HG03159 (cell line): ENCODE measurements at regions not wholly inside any gene's neighbourhood (a gene's known extent, or its start where the extent isn't known, plus 50 kb on each side); places are given as distances from the start of the nearest gene placed in this dataset.
"Not testable (repeated sequence)": the region's sequence is repeated elsewhere in the genome, so short reads cannot be mapped to it uniquely, and the experiment has no call there.

Source experiments
- ATAC-seq: cut with Tn5 transposase; IDR thresholded peaks from one replicate; pipeline ENCODE4 v1.9.1; 2021; ENCODE audit warnings: mild to moderate bottlenecking, moderate library complexity; ENCODE audit not compliant: unreplicated experiment

DNA sequence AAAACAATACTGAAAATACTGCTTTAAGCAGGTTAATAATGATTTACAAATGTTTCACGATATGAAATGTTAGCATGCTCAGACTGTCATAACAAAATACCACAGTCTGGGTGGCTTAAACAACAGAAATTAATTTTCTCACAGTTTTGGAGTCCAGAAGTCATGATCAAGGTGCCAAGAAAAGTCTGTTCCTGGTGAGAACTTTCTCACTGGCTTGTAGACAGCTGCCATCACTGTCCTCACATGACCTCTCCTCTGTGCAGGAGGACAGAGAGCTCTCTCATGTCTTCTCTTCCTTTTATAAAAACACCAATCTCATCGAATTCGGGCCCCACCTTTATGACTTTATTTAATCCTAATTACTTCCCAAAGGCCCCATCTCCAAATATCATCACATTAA lies 426.7 kb downstream of the KLHL13 start:
- ATAC-seq: no peak

DNA sequence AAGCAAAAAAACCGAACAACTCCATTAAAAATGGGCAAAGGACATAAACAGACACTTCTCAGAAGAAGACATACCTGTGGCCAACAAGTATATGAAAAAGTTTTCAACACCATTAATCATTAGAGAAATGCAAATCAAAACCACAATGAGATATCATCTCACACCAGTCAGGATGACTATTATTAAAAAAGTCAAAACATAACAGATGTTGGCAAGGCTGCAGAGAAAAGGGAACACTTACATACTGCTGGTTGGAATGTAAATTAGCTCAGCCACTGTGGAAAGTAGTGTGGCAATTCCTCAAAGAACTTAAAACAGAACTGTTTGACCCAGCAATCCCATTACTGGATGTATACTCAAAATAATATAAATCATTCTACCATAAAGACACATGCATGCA lies 436.3 kb downstream of the KLHL13 start:
- no peak for ATAC-seq

DNA sequence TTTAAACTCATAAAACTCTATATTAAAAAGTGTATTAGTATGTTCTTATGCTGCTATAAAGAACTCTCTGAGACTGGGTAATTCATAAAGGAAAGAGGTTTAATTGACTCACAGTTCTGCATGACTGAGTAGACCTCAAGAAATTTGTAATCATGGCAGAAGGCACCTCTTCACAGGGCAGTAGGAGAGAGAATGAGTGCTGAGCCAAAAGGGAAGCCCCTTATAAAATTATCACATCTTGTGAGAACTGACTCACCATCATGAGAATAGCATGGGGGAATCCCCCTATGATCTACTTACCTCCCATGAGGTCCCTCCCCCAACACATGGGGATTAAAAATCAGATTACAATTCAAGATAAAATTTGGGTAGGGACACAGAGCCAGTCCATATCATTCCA lies 463.2 kb downstream of the KLHL13 start:
- ATAC-seq: no peak

DNA sequence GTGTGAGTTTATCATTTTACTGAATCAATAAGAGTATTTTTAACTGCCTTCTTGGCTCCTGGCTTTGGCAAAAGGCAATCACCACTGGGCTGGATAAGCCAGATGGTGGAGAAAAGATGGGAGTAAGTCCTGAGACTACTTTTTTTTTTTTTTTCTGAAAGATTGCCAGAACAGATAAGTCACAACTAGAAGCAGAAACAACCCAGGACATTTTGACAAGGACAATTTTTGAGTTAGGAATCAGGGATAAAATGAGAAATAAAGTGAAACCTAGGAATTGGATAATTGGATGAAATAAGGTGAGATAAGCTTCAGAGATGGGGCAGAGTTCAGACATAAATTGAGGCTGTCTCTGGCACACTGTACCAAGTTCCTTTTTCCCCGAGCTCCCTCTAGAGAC lies 471.0 kb downstream of the KLHL13 start:
- no peak for ATAC-seq

DNA sequence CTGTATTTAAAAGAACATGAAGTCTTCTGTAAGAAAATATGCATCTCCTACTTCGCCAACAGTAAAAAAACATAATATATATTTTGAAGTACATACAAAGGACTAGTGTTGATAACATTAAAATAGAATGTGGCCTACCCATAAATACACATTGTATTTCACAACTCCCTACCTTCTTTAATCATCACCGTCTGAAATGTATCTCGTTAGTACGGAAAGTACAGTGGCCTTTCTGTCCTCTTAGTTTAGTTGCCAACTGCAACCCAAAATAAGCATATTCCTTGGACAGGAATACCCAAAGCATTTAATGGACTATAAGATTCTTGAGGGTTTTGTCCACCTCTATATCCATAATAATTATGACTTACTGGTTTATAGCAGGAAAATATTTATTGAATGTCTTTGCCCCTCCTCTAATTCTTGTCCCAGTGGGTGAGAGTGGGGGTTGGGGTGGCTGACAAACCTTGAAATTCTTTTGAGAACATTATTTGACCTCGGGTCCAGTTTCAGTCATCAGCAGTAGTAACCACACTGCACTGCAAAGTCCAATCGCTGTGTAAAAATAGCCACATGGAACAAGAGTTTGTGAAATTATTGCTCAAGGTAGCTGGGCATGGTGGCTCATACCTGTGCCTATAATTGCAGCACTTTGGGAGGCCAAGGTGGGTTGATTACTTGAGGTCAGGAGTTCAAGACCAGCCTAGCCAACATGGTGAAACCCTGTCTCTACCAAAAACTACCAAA lies 474.5 kb downstream of the KLHL13 start:
- ATAC-seq: no peak

DNA sequence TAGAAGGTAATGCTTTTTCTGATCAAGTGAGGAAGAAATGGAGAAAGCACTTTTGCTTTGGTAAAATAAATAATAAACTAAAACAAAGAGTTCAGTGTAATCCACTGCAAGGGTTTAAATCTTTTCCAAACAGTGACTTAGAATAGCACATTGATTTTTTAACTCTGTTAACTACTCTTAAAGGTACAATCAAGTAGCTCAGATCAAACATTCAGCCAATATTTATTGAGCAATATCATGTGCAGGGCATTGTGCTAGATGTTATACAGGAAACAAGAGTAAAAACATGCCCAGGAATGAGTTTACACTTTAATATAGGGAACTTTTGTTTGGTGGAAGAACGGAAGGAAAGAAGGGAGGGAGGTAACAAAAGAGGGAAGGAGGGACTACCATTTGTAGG lies 479.8 kb downstream of the KLHL13 start:
- no peak for ATAC-seq

DNA sequence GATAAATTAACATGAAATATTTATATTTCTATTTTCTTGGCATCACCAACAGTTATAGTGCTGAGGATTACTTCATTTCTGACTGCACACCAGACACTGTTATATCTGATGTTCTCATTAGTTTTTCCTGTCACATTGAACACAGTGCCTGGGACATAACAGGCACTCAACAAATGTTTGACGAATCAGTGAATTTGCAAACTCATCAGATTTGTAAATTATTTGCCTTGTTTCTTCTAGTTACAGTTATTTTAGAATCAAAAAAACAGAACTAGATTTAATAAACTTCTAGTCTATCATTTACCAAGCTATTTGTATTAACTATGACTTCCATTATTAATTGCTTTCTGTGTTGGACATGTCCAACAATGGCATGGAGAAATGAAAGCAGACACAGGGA lies 483.3 kb downstream of the KLHL13 start:
- ATAC-seq: no peak

DNA sequence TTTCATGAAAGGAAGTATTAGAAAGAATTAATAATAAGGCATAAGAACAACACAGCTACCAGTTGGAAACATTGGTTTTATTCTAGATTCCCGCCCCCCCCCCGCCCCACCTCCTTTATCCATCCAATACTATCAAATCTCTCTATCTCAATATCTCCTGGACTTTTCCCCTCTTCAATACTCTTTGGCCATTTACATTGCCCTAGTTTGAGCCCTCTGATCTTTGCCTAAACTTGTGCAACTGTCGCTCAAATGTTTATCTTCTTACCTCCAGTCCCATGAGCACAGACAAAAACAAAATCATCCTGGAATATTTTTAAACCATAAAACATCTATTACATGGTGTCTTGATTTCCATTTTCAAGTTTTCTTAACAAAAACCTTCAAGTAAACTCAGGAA lies 488.2 kb downstream of the KLHL13 start:
- ATAC-seq: no peak

DNA sequence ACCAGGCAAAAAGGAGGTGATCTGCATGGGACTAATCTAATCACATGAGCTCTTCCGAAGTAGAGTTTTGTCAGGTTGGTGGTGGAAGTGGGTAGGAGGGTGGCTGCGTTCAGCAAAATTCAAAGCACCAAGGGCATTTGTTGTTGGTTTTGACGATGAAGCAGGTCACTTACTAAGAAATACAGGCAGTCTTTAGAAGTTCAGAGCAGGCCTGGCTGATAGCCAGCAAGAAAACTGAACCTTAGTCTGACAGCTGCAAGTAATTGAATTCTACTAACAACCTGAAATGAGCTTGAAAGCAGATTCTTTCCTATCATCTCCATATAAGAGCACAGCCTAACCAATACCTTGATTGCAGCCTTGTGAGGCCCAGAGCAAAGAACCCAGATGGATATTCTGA lies 505.8 kb downstream of the KLHL13 start:
- ATAC-seq: no peak

DNA sequence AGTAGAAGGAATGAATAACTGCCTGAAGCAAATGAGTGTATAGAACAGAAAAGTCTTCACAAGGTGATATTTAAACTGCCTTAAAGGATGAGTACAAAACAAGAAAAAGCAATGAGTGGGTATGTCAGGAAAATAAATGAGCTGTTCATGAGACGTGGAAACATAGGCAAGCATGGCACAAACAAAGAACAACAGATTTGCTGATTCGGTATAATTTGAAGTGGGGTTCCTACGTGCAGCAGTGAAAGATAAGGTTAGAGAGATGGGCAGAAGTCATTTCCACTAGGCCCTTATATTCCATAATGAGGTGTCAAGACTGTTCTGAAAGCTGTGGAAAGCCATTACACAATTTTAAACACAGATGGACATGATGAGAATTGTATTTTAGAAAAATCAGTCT lies 506.6 kb downstream of the KLHL13 start:
- no peak for ATAC-seq

DNA sequence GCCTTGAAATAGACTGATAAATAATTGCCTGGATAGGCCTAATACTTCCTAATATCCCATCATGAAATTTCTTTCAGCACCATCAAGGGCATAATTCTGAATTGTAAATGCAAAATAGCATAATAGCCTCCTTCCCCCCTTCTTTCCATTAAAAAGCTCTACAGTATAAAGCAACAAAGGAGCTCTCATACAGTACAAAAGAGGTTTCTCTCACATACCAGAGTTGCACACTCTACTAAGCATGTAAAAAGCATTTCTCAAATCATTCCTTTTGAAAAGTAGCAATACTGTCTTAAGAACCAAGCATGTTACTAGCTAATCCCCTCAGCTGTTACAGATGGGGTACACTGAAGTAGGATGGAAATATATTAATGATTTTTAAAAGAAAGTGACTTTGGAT lies 509.0 kb downstream of the KLHL13 start:
- ATAC-seq: no peak

DNA sequence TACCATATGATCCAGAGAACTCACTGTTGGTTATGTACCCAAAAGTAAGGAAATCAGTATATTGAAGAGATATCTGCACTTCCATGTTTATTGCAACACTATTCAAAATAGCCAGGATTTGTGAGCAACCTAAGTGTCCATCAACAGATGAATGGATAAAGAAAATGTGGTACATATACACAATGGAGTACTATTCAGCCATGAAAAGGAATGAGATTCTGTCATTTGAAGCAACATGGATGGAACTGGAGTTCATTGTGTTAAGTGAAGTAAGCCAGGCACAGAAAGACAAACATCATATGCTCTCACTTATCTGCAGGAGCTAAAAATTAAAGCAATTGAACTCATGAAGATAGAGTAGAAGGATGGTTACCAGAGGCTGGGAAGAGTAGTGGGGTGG lies 510.5 kb downstream of the KLHL13 start:
- ATAC-seq: not testable (repeated sequence)

DNA sequence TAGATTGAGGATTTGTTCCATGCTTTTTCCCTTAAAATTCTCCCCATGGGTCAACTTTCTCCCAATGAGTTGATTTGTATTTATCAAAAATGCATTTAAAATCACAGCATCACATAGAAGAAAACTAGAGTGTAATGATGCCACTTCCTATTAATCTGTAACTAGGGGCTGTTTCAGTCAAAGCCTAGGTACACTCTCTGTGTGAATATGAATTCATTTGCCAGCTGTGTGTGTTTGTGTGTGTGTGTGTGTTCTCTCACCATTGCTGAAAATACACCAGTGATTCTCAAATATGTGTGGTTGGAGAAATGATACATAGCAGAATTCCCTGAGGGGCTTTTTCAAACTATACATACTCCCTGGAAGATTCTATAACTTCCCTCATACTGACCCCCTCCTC lies 546.5 kb downstream of the KLHL13 start:
- no peak for ATAC-seq

DNA sequence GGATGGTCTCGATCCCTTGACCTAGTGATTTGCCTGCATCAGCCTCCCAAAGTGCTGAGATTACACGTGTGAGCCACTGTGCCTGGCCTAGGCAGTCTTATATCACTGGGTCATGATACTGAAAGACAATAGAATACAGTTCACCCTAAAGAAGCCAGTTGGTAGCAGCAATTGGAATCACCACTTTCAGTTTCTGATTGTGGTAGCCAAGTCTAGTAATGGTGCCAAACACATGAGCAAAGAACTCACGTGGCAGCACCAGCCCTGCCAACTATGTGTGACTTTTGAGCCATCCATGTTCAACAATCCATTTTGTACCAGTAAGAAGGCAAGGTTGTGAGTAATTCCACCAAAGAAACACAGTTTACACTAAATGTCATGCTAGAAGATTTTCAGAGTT lies 548.4 kb downstream of the KLHL13 start:
- no peak for ATAC-seq

DNA sequence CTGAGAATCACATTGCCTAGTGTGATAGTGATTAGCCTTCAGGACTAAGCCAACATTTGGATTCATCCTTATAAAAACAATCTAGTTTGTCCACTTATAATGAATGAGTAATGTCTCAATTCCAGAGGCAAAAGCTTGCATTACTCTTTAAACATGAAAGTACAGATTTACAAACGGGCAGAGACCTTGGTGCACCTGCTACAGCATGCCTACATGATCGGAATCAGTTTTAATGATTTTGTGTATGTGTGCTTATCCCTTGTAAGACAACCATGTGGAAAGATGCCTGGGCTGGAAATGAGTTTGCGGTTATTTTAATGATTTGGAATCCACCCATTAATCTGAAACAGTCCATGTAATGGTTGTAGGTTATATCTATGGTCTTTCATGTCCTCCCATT lies 572.7 kb downstream of the KLHL13 start:
- ATAC-seq: no peak

DNA sequence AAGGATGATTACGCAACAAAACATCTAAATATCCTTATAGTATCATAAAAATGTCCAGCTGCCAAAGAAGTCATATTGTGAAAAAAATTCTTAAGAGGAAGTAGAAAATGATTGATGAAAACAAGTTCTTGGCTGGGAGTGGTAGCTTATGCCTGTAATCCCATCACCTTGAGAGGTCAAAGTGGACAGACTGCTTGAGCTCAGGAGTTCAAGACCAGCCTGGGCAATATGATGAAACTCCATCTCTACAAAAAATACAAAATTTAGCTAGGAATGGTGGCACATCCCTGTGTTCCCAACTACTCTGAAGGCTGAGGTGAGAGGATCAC lies 577.6 kb downstream of the KLHL13 start:
- no peak for ATAC-seq

DNA sequence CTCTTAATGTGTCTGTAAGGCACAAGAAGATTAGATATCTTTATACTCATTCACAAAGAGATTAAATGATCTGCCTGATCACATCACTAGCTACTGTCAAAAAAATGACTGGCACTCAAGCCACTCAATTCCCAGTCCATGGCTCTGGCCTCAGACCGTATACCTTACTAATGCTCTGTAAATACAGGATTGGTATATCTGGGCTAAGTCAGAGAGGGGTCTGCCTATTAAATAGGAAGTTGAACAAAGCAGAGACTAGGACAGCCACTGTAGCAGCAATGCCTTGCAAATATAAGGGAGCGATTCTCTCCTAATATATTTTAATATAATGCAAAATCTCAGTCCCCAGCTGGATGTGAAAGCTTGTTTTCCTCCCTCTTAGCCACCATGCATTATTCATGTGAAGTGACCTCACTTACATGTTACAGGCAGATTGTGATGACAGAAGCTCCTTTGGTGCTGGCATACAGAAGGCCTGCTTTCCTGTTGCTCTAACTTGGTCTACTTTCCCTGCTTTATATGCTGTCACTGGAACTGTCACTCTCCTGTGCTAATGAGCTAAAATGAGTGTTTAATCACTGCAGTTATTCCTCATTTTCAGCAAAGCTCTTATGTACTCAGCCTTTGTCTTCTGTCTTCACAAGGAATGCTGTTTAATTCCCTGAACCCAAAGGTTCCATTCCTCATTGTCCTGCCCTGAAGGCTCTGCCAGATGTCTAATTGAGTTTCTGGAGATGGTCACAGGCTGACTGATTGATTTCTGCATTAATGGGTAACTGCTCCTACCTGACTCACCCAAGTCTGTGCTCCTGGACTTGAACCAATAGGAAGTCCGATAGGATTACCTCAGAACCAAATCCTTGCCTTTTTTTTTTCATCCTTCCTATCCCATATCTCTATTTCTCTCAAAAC lies 578.2 kb downstream of the KLHL13 start:
- ATAC-seq: no peak

DNA sequence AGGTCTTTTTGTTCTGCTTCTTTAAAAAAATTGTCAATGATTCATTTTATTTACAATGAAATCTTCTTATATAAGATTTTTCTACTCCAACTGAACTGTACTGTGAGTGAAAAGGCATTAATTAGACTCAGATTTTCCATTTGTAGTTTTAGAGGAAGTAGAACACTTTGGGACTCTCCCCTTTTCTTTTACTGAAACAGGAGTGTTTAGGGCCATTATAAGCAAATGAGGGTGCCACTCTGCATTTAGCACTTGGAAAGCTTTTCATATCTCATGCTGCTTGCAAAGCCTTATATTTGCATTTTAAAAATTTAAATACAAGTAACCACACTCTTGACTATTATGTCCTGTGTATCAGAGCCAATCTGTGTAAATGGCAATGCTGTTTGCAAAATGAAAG lies 584.3 kb downstream of the KLHL13 start:
- no peak for ATAC-seq

DNA sequence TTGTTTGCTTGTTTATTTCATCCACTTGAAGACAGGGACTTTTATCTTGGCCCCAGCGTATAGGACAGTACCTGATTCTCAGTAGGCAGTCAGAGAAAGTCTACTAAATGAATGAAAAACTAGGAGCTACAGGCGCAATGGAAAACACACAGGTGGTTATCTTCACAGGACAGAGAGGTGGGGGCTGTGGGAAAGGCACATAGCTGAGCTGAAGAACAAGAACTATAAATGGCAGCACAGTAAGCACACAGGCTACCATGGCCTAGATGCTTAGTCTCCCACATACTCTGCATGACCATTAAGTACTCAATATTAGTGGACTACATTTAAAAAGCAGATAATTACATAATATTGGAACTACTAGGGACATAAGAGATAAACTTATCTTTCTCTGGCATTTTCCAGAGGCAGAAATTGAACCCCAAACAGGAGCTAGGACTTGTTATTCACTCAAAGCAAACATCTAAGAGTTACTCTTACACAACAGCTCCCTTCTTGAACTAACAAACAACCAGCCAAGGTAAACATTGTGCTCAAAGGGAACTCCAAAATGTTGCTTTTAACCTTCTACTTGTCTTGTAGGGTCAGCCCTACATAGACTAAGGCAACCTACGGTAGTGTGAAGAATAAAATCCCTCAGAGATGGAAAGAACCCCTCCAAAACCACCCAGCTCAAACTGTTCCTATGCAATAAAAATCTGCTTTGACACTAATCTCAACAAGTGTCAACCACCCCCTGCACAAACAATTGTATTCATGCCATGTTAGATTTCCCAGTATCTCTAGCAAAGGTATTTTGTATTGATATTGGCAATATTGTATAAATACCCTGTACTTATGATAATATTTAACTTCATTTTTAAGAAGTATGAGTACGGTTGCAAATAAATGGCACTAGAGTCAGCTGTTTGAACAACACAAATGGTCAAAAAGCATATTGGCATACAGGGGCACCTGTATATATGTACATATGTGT lies 593.6 kb downstream of the KLHL13 start:
- no peak for ATAC-seq

DNA sequence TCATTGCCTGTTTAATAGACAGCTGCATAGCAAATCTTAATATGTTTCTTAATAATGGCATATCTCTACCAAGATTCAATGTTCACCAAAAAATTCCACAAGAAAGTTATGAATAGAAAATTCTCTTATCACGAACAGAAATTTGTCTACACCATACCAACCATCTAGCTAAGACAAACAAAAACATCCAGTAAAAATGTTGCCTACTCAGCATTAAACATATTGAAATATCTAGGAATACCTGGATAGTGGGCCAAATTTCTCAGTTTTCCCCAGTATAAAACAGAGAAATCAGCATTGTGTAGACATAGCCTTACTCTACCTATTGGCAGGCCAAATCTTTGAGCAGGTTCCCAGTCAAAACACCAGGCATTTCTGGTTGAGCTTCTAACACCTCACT lies 598.6 kb downstream of the KLHL13 start:
- no peak for ATAC-seq

DNA sequence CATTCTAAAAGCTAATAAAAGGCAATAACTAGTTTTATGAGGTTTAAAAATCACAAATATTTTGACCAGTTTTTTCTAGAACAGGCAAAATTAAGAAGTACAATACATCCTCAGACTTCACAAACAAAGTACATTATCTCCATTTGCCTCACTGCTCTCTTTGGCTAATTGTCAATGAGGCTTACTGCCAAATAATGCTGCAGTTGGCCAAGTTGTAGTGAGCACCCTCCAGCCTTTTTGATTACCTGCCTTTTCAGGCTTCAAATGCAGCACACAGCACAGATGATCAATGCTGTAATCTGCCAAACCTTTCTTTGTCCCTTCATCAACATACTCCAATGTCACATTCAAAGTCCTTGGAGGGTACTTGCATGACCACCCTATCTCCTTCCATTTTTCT lies 605.2 kb downstream of the KLHL13 start:
- ATAC-seq: no peak
